SU-DHL-6 (cell line): ENCODE measurements at regions not wholly inside any gene's neighbourhood (a gene's known extent, or its start where the extent isn't known, plus 50 kb on each side); places are given as distances from the start of the nearest gene placed in this dataset.

Experiments
- H2AFZ ChIP-seq: fragments of 200-600 bp; sonication (generic); 2 replicates; pipeline ENCODE4 v1.6.1; 2014; ENCODE audit warnings: low read depth, mild to moderate bottlenecking, moderate library complexity, mixed read lengths, antibody characterized with exemption, low read length; ENCODE audit not compliant: severe bottlenecking
- H3F3A ChIP-seq: fragments of 200-600 bp; shearing (Covaris generic); 2 replicates; pipeline ENCODE4 v1.6.0; 2016; ENCODE audit warnings: antibody characterized with exemption, mild to moderate bottlenecking; ENCODE audit not compliant: insufficient read depth
- H3K27ac ChIP-seq: fragments of 200-600 bp; sonication (generic); 2 replicates; pipeline ENCODE4 v1.5.1; 2016; ENCODE audit warnings: low read depth, mild to moderate bottlenecking, low read length, moderate library complexity, mixed read lengths
- H3K27me3 ChIP-seq: fragments of 200-600 bp; sonication (generic), shearing (Covaris generic); 2 replicates; pipeline ENCODE4 v1.6.0; 2014; ENCODE audit warnings: mild to moderate bottlenecking, low read length
- H3K36me3 ChIP-seq: fragments of 200-600 bp; sonication (generic); 2 replicates; pipeline ENCODE4 v1.6.1; 2014; ENCODE audit warnings: mild to moderate bottlenecking, low read length, mixed read lengths
- H3K4me2 ChIP-seq: fragments of 300-600, 200-600 bp; shearing (Covaris generic), sonication (generic); 2 replicates; pipeline ENCODE4 v1.6.0; 2014; ENCODE audit warnings: low read length, low read depth, mild to moderate bottlenecking; ENCODE audit not compliant: poor library complexity, severe bottlenecking
- H3K4me3 ChIP-seq: fragments of 200-600 bp; sonication (generic); 2 replicates; pipeline ENCODE4 v1.5.1; 2014; ENCODE audit warnings: antibody characterized with exemption, low read length, mild to moderate bottlenecking, mixed read lengths; ENCODE audit not compliant: insufficient read depth, poor library complexity, severe bottlenecking
- H3K79me2 ChIP-seq: fragments of 200-600 bp; sonication (generic); 2 replicates; pipeline ENCODE4 v1.6.1; 2014; ENCODE audit warnings: mild to moderate bottlenecking, low read length, moderate library complexity; ENCODE audit not compliant: insufficient read depth
- H3K9ac ChIP-seq: fragments of 200-600 bp; sonication (generic); 2 replicates; pipeline ENCODE4 v1.7.0; 2014; ENCODE audit warnings: mild to moderate bottlenecking, low read length
- H3K9me2 ChIP-seq: fragments of 200-600 bp; sonication (generic); replicated peaks from 2 replicates; pipeline ENCODE4 v1.6.1; 2014; ENCODE audit warnings: low read length; ENCODE audit not compliant: insufficient read depth
- H3K9me3 ChIP-seq: fragments of 200-600 bp; sonication (generic); 2 replicates; pipeline ENCODE4 v1.6.1; 2014; ENCODE audit warnings: low read length, mixed read lengths; ENCODE audit not compliant: insufficient read depth
- H4K20me1 ChIP-seq: fragments of 200-600 bp; sonication (generic); 2 replicates; pipeline ENCODE4 v1.6.1; 2014; ENCODE audit warnings: low read depth, mild to moderate bottlenecking, antibody characterized with exemption, low read length, moderate library complexity, mixed read lengths
- CTCF ChIP-seq: fragments of 200-600 bp; sonication (generic); IDR thresholded peaks from one replicate; pipeline ENCODE4 v1.5.1; 2017; ENCODE audit warnings: antibody characterized with exemption, mild to moderate bottlenecking, low read length, moderate library complexity; ENCODE audit not compliant: insufficient read depth, poor library complexity, severe bottlenecking
- EZH2phosphoT487 ChIP-seq: fragments of 200-600 bp; sonication (generic), shearing (Covaris generic); conservative IDR thresholded peaks from 2 replicates; pipeline ENCODE4 v1.6.1; 2018; ENCODE audit warnings: mild to moderate bottlenecking, antibody characterized with exemption, low read length, moderate library complexity, mixed read lengths

GRCh38 chr7:97280950-97281349 is 163.5 kb downstream of the SDHAF3 start:
- no peaks in the 10 kb centered on the region for H3K27me3 ChIP-seq
- H3K9ac ChIP-seq: no peak overlapping the region
- H3K9me2 ChIP-seq: no peaks in the 10 kb centered on the region
- H3K4me3 ChIP-seq: no peak overlapping the region
- no peaks in the 10 kb centered on the region for H4K20me1 ChIP-seq
- H2AFZ ChIP-seq: no peak overlapping the region
- no peaks in the 10 kb centered on the region for H3F3A ChIP-seq
- TF ChIP-seq EZH2phosphoT487 (no peak), CTCF (no peak)
- no peak overlapping the region for H3K4me2 ChIP-seq
- no peaks in the 10 kb centered on the region for H3K79me2 ChIP-seq
- H3K9me3 ChIP-seq: no peaks in the 10 kb centered on the region
- H3K36me3 ChIP-seq: no peaks in the 10 kb centered on the region
- H3K27ac ChIP-seq: no peak overlapping the region

GRCh38 chr7:97285348-97285747 is 167.8 kb downstream of the SDHAF3 start:
- Histone ChIP-seq H3K4me2 (no peak overlapping the region), H3K4me3 (no peak overlapping the region), H3K27me3 (no peaks in the 10 kb centered on the region), H3K27ac (no peak overlapping the region), H3K79me2 (no peaks in the 10 kb centered on the region), H3F3A (no peaks in the 10 kb centered on the region), H3K9ac (no peak overlapping the region), H3K36me3 (no peaks in the 10 kb centered on the region), H4K20me1 (no peaks in the 10 kb centered on the region), H3K9me3 (no peaks in the 10 kb centered on the region), H3K9me2 (no peaks in the 10 kb centered on the region), H2AFZ (no peak overlapping the region)
- TF ChIP-seq EZH2phosphoT487 (no peak), CTCF (no peak)

GRCh38 chr7:97293031-97293430 is 175.5 kb downstream of the SDHAF3 start:
- no peak overlapping the region for H3K27ac ChIP-seq
- no peaks in the 10 kb centered on the region for H3K27me3 ChIP-seq
- H3K9me3 ChIP-seq: no peaks in the 10 kb centered on the region
- no peak for TF ChIP-seq CTCF
- no peak for TF ChIP-seq EZH2phosphoT487
- H3K4me3 ChIP-seq: no peak overlapping the region
- no peaks in the 10 kb centered on the region for H4K20me1 ChIP-seq
- no peaks in the 10 kb centered on the region for H3F3A ChIP-seq
- H3K36me3 ChIP-seq: no peaks in the 10 kb centered on the region
- no peaks in the 10 kb centered on the region for H3K79me2 ChIP-seq
- no peaks in the 10 kb centered on the region for H3K9me2 ChIP-seq
- no peak overlapping the region for H3K4me2 ChIP-seq
- H3K9ac ChIP-seq: no peak overlapping the region
- no peak overlapping the region for H2AFZ ChIP-seq
